NOMO-1 treated with DMSO at 0.1 percent for 48 hours (cell line): ENCODE measurements at regions not wholly inside any gene's neighbourhood (a gene's known extent, or its start where the extent isn't known, plus 50 kb on each side); places are given as distances from the start of the nearest gene placed in this dataset.
"Not testable (repeated sequence)": the region's sequence is repeated elsewhere in the genome, so short reads cannot be mapped to it uniquely, and the experiment has no call there.

ENCODE experiments used
- DNase-seq: peaks from one replicate; lab custom pipeline; 2025; ENCODE audit not compliant: unreplicated experiment; lab: John Stamatoyannopoulos, UW

DNA sequence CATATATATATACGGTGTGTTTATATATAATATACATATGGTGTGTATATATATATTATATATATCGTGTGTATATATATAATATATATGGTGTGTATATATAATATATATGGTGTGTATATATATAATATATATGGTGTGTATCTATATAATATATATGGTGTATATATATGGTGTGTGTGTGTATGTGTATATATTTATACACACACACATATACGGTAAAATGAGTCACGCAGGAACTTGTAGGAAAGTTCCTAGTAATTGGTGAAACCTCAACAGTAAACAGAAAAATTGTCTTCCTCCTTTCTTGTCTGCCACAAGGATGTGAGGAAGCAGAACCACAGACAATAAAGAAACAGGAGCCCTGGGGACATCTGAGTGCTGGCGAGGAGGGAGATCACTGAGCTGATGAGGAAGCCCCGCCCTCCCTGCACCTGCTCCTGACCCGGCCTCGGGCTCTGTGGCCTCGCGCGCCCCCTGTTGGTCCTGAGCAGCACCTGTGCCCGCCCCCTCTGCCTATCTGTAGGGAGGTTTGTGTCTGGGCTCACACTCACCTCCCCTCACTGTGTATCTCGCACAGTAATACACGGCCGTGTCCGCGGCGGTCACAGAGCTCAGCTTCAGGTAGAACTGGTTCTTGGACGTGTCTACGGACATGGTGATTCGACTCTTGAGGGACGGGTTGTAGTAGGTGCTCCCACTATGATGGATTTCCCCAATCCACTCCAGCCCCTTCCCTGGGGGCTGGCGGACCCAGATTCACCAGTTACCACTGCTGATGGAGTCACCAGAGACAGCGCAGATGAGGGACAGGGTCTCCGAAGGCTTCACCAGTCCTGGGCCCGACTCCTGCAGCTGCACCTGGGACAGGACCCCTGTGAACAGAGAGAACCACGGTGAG lies 1079.4 kb downstream of the TMEM121 start:
- peak; percentile 34 for DNase-seq

DNA sequence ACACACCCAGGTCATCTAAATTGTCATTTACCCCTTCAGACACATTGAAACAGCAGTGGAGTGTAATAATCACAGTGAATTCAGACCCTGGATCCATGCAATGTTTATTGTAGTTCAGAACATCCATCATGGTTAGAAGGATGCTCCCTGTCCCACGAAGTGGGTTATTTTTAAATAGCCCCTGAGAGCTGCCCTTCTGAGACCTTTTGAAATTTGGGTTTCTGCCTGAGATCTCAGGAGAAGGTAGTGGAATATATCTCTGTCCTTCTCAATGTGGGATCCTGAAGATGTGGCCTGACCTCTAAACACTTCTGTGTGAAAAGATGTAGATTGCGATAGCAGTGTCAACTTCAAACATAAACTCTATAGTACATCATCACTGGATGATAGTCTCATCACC lies 1080.6 kb downstream of the TMEM121 start:
- DNase-seq = no peak

DNA sequence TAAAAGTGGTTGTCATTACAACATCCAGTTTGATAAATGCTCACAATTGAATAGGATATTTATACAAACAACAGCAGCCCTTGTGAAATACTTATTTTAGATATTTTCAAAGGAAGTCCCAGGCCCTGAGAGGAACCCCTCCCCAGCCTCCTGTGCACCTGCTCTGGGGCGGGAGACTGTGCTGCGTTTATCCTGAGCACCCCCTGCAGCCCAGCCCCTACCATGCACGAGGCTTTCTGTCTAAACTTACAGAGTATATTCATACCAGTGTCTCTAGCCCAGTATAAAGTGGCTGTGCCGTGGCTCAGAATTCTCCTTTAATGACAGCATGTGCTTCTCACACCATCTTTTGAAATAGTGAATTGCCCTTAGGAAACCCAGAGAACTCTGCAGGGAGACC lies 1084.3 kb downstream of the TMEM121 start:
- DNase-seq = no peak

DNA sequence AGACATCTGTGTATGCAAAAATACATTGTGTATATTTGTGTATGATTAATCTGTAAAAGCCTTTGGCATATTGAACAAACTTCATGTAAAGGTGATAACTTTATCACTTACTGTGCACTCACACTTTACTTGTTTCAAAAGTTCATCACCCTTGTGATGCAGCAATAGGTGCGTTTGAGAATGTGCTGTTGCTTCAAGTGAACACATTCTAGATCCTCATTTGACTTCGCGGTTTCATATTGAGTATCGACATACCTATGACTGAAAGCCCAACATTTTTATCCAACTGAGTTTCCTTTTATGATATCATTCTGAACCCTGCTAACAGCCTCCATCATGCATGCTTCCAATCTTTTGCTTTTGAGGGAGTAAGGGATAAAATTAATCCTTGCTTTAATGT lies 1086.9 kb downstream of the TMEM121 start:
- no peak for DNase-seq

DNA sequence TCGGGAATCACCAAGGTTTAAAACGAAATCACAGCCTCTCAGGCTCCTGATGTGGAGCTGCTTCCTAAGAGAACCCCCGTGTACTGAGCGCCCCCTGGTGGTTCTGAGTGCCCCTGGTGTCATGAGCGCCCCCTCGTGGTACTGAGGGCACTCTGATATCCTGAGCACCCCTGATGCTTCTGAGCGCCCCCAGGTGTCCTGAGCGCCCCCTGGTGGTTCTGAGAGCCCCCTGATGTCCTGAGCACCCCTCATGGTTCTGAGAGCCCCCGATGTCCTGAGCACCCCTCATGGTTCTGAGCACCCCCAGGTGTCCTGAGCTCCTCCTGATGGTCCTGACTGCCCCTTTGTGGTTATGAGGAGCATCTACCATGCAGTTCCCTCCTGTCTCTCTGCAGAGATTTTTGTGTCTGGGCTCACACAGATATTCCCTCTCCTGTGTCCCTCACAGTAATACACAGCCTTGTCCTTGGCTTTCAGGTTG lies 1092.1 kb downstream of the TMEM121 start:
- peak; percentile 22 for DNase-seq

DNA sequence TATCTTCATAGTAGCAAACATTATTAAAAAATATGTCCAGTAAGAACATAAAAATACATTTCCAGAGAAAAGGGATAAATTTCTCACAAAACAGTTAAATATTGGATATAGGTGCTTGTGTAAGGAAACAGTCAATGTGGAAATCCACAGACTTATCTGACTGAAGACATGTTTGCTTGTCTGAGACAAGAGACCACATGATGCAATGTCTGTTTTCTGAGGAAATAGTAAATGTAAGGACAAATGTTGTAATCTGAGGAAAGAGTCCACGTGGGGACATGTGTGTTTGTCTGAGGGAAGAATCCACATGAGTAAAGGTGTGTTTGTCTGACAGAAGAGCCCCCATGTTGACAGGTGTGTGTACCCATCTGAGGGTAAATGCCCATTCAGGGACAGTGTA lies 1093.2 kb downstream of the TMEM121 start:
- DNase-seq = peak; percentile 5

DNA sequence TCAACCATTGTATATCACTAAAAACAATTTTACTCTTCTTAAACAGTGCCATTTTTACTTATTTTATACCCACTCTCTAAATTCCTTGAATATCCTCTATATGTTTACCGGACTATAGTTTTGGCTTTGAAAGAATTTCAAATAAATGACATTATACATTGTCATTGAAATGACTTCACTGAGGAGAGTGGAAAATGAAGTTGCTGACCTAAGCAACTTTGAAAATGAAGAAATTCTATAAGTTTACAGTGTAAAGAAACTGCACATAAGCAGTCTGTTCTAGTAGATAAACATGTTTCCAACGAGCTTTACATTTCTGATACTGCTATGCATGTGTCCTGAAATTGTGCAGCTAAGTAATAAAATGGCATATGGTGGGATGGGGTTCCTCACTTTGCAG lies 1094.0 kb downstream of the TMEM121 start:
- no peak for DNase-seq

DNA sequence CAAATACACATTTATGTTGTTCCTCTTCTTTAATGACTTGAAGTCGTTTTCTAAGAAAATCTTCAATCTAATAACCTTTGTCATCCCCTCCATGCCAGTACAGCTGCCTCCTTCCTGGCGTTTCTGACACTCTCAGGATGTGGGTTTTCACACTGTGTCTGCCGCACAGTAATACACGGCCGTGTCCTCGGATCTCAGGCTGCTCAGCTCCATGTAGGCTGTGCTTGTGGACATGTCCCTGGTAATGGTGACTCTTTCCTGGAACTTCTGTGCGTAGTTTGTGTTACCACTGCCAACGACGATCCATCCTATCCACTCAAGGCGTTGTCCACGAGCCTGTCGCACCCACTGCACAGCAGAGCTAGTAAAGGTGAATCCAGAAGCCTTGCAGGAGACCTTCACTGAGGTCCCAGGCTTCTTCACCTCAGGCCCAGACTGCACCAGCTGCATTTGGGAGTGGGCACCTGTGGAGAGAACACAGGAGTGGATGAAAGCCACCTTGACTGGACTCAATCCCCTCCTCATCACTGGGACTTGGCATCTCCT lies 1095.9 kb downstream of the TMEM121 start:
- DNase-seq = no peak

DNA sequence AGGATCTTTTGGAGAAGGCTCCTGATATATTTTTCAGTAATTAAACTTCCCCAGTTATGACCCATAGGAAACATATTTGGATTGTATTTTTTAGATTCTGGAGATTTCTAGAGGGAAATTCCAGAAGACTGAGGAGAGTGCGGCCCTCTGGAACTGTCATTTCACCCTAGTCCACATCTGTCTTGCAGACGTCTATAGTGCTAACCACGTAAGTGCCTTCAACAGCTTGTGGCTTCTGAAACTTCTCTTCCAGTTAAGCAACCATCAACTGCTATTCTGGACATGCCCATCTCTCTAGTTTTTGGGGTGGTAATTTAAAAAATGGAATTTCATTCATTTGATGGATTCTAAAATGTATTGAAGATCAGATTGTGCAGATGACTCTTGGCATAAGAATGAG lies 1098.8 kb downstream of the TMEM121 start:
- peak; percentile 13 for DNase-seq

DNA sequence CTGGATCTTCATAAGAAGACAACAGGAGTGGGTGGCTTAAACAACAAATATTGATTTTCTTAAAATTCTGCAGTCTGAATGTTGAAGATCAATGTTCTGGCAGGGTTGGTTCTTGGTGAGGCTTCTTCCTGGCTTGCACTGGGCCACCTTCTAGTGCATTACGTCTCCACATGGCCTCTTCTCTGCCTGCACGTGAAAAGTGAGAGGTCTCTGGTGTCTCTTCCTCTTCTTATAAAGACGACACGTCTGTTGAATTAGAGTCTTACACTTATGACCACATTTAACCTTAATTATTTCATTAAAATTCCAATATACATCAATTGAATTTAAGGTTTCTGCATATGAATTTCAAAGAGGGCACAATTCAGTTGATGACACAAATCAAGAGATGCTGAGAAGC lies 1100.1 kb downstream of the TMEM121 start:
- DNase-seq = not testable (repeated sequence)

DNA sequence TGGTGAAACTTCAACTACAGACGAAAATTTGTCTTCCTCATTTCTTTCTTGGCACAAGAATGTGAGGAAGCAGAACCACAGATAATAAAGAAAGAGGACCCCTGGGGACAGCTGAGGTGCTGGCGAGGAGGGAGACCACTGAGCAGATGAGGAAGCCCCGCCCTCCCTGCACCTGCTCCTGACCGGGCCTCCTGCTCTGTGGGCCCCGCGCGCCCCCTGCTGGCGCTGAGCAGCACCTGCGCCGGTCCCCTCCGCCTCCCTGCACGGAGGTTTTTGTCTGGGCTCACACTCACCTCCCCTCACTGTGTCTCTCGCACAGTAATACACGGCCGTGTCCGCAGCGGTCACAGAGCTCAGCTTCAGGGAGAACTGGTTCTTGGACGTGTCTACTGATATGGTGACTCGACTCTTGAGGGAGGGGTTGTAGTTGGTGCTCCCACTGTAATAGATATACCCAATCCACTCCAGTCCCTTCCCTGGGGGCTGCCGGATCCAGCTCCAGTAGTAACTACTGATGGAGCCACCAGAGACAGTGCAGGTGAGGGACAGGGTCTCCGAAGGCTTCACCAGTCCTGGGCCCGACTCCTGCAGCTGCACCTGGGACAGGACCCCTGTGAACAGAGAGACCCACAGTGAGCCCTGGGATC lies 1100.7 kb downstream of the TMEM121 start:
- DNase-seq = not testable (repeated sequence)

DNA sequence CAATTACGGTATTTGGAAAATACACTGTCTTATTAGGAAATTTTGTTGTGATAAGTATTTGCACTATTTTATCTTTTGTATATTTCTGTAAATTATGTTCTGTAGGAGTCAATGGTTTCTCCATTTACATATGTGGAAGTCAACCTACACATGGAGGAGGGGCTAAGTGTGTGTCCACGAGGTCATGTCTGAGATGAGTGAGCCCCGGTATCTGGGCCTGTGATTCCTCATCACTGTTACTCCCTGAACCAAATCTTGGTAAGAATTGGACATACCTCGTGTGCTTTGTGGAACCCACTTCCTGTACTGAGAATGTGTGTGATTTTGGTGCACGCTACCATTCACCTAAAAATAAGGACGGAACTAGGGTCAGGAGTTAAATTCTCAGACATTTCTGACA lies 1105.5 kb downstream of the TMEM121 start:
- no peak for DNase-seq

DNA sequence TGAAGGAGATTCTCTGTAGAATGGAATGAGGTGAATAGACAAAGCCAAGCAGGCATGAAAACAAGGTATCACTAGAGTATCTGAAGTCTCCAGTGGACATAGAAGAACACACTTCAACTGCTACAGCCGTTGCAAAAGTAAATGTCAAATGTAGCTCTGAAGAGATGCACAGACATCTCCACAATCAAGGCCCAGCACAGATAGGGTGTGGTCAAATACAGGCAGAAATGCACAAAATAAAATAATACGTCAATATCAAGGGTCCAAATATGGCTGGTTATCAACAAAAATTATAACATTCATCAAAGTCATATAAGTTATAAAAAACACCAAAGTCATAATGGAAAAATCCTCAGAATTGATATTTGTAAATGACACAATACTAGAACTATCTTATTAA lies 1107.3 kb downstream of the TMEM121 start:
- no peak for DNase-seq

DNA sequence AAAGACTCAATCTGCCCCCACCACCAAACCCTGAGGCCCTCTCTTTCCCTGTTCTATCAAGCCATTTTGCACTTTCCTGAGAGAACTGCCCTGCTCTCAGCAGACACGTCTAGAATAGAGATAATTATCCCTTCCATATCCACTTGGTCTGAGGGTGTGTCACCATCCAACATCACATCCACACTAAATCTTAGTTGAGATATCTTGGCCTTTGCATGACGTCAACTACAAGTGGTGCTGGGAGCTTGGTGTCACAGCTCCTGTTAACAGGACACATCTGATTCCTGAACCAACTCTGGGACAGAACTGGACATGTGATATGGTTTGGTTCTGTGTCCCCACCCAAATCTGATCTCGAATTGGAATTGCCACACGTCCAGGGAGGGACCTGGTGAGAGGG lies 1109.2 kb downstream of the TMEM121 start:
- DNase-seq = no peak

DNA sequence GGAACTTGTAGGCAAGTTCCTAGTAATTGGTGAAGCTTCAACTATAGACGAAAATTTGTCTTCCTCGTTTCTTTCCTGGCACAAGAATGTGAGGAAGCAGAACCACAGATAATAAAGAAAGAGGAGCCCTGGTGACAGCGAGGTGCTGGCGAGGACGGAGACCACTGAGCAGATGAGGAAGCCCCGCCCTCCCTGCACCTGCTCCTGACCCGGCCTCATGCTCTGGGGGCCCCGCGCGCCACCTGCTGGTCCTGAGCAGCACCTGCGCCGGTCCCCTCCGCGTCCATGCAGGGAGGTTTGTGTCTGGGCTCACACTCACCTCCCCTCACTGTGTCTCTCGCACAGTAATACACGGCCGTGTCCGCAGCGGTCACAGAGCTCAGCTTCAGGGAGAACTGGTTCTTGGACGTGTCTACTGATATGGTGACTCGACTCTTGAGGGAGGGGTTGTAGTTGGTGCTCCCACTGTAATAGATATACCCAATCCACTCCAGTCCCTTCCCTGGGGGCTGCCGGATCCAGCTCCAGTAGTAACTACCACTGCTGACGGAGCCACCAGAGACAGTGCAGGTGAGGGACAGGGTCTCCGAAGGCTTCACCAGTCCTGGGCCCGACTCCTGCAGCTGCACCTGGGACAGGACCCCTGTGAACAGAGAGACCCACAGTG lies 1112.5 kb downstream of the TMEM121 start:
- peak; percentile 12 for DNase-seq

DNA sequence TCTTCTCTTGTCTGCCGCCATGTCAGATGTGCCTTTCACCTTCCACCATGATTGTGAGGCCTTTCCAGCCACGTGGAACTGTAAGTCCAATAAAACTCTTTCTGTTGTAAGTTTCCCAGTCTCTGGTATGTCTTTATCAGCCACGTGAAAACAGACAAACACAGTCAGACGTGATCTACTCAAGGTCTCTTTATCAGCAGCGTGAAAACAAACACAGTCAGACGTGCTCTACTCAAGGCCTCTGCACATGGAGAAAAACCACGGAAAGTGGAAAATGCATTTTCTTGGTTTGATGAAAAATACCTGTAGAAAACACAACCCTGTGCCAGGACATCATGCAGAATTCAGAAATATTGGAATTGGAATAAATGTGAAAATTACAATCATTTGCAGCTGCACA lies 1115.7 kb downstream of the TMEM121 start:
- no peak for DNase-seq

DNA sequence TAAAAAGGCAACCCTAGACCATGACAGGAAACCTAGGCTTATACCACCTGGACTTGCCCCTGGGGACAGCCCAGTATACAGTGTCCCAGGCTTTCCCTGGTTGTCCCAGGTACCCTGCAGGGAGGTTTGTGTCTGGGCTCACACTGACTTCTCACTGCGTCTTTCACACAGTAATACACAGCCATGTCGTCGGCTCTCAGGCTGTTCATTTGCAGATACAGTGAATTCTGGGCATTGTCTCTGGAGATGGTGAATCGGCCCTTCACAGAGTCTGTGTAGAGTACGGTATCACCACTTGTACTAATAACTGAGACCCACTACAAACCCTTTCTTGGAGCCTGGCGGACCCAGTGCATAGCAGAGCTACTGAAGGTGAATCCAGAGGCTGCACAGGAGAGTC lies 1116.6 kb downstream of the TMEM121 start:
- DNase-seq = not testable (repeated sequence)

DNA sequence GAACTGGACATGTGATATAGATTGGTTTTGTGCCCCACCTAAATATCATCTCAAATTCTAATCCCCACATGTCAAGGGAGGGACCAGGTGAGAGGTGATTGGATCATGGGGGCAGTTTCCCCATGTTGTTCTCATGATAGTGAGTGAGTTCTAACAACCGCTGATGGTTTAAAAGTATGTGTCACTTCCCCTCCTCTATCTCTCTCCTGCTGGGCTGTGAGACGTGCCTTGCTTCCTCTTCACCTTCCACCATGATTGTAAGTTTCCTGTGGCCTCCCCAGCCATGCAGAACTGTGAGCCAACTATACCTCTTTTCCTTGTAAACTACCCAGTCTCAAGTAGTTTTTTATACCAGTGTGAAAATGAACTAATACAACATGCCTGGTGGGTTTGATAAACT lies 1122.5 kb downstream of the TMEM121 start:
- DNase-seq = not testable (repeated sequence)

DNA sequence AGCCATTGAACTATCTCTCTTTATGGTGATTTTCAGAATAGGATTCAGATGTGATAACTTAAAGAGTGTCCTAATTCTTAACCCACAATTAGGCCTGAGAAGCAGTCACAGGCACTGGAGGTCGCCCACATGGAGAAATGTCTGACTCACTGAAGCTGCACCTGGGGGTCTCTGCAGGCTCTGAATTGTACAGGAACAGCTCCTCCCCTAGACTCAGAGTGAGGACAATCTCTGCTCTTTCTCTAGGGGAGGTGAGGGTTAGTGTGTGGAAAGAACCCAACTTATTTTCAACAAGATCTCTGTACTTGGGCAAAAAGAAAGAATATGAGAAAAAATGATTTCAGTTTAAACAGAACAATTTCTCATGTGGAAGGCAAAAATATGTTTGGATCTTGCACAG lies 1124.6 kb downstream of the TMEM121 start:
- DNase-seq = no peak

DNA sequence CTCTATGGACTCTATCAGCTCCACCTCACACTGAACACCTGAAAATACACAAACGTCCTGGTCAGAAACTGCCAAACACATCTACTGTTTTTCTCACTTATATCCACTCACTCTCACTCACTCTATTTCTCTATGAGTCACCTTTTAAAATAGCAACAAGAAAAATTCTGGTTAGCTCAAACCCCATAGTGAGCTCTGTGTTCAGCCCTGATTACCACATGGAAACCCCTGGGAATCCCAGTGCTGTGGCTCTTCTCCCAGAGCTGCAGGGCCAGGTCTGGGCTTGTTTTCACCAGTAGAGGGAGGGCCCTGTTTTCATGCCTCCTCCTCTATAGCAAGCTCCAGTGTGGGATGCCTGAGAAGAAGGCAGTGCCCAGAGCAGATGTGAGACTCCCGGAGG lies 1126.1 kb downstream of the TMEM121 start:
- no peak for DNase-seq

DNA sequence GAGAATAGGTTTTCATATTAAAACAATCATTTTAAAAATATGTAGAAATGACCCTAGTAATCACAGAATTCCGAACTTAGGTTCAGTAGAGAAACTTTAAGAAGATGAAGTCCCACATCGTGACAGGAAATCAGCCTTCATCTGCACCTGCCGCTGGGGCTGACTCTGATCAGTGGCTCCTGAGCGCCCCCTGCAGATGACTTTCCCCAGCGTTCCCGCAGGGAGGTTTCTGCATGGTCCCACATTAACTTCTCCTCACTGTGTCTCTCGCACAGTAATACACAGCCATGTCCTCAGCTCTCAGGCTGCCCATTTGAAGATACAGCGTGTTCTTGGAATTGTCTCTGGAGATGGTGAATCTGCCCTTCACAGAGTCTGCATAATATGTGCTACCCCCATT lies 1131.1 kb downstream of the TMEM121 start:
- no peak for DNase-seq
